ENCODE measurements at regions not wholly inside any gene's neighbourhood (a gene's known extent, or its start where the extent isn't known, plus 50 kb on each side); places are given as distances from the start of the nearest gene placed in this dataset.

GRCh38 chr4:26126994-26127393 lies 193.8 kb upstream of the RBPJ start:
- TF ChIP-seq CTCF (IDR thresholded peaks at IDR 0.05; ENCODE audit: insufficient read depth, low read depth, low read length), result no peak
- Histone ChIP-seq H3K36me3 (ENCODE audit: control insufficient read depth, insufficient read depth, low read length) (no peaks in the 10 kb centered on the region), H3K27me3 (ENCODE audit: control insufficient read depth, insufficient read depth, low read length) (peaks cover 5% of the 10 kb centered on the region; the same call in 1 of the 2 replicates), H3K4me3 (ENCODE audit: low read depth, low read length) (no peak overlapping the region)
- DNase-seq (ENCODE audit: low read depth), result no peak
- POLR2A ChIA-PET, result no interaction called here
- CTCF ChIA-PET, result interaction anchor here (1.4 to 2.5 kb wide), 2 partner anchors 23 to 30 kb away, joined by 4 to 7 read pairs; no protein-coding TSS in a partner anchor

- Histone ChIP-seq H3K27me3 (ENCODE audit: control insufficient read depth, insufficient read depth, low read length) (peaks cover 5% of the 10 kb centered on the region; the same call in 1 of the 2 replicates), H3K4me3 (ENCODE audit: low read depth, low read length) (no peak overlapping the region), H3K36me3 (ENCODE audit: control insufficient read depth, insufficient read depth, low read length) (no peaks in the 10 kb centered on the region)
- ChIA-PET CTCF (interaction anchor here (0.8 to 2.5 kb wide), 5 partner anchors 14 to 141 kb away, joined by 3 to 7 read pairs (median 3); no protein-coding TSS in a partner anchor), POLR2A (no interaction called here)
- no peak for DNase-seq (ENCODE audit: low read depth)
- no peak for TF ChIP-seq CTCF (IDR thresholded peaks at IDR 0.05; ENCODE audit: insufficient read depth, low read depth, low read length)
These were observed 192.9 kb upstream of the RBPJ start for GRCh38 chr4:26127851-26128337.

- no peak for DNase-seq (ENCODE audit: low read depth)
- CTCF ChIA-PET, result interaction anchor here (1.0 kb wide), 1 partner anchor 9 kb away, joined by 3 read pairs; no protein-coding TSS in a partner anchor
- POLR2A ChIA-PET, result no interaction called here
These were observed 190.6 kb upstream of the RBPJ start for GRCh38 chr4:26130173-26130572.

GRCh38 chr4:26130841-26131432 lies 189.9 kb upstream of the RBPJ start:
- no peak overlapping the region for H3K4me3 ChIP-seq (ENCODE audit: low read depth, low read length)
- POLR2A ChIA-PET, result no interaction called here
- TF ChIP-seq CTCF (IDR thresholded peaks at IDR 0.05; ENCODE audit: insufficient read depth, low read depth, low read length), result no peak
- CTCF ChIA-PET, result interaction anchor here (0.7 to 1.0 kb wide), 2 partner anchors 8 to 142 kb away, joined by 3 read pairs; no protein-coding TSS in a partner anchor
- H3K36me3 ChIP-seq (ENCODE audit: control insufficient read depth, insufficient read depth, low read length), result no peaks in the 10 kb centered on the region
- no peak for DNase-seq (ENCODE audit: low read depth)
- H3K27me3 ChIP-seq (ENCODE audit: control insufficient read depth, insufficient read depth, low read length), result peaks cover 8% of the 10 kb centered on the region

More at GRCh38 chr4:26130173-26130572, 190.6 kb upstream of the RBPJ start:
- Histone ChIP-seq H3K27me3 (ENCODE audit: control insufficient read depth, insufficient read depth, low read length) (peaks cover 8% of the 10 kb centered on the region), H3K36me3 (ENCODE audit: control insufficient read depth, insufficient read depth, low read length) (no peaks in the 10 kb centered on the region), H3K4me3 (ENCODE audit: low read depth, low read length) (no peak overlapping the region)
- TF ChIP-seq CTCF (IDR thresholded peaks at IDR 0.05; ENCODE audit: insufficient read depth, low read depth, low read length), result no peak

GRCh38 chr4:26131711-26132110 lies 189.1 kb upstream of the RBPJ start:
- ChIA-PET CTCF (no interaction called here), POLR2A (no interaction called here)
- no peak for TF ChIP-seq CTCF (IDR thresholded peaks at IDR 0.05; ENCODE audit: insufficient read depth, low read depth, low read length)
- DNase-seq (ENCODE audit: low read depth), result no peak
- peaks cover 8% of the 10 kb centered on the region for H3K27me3 ChIP-seq (ENCODE audit: control insufficient read depth, insufficient read depth, low read length)
- H3K36me3 ChIP-seq (ENCODE audit: control insufficient read depth, insufficient read depth, low read length), result no peaks in the 10 kb centered on the region
- no peak overlapping the region for H3K4me3 ChIP-seq (ENCODE audit: low read depth, low read length)
